Activated naive CD4-positive, alpha-beta T cell treated with anti-CD3 and anti-CD28 coated beads, Interleukin-2, amount 50 U/mL, for 16 hours (primary cell): ENCODE measurements at regions not wholly inside any gene's neighbourhood (a gene's known extent, or its start where the extent isn't known, plus 50 kb on each side); places are given as distances from the start of the nearest gene placed in this dataset.

Source experiments
- DNase-seq: peaks from one replicate; pipeline ENCODE4 v3.0.0-alpha.2; 2020

DNA sequence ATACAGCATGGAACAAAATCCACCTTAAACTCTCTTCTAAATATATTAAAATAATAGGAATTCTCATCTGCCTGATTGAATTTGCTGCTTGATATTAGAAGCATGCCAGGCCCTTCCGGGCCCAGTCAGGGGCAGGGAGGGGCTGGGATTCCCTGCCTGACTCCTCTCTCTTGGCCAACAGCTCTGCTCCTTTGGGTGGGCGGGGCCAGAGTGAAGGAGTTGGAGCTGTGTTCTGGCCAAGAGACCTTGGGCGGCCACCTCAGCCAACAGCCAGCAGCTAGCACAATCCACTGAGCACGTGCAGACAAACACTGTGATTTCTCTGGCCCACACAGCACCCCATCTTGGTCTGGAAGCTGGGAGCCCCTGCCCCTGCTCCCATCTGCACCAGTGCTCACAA, 140.3 kb downstream of the PJA1 start:
- DNase-seq = no peak

DNA sequence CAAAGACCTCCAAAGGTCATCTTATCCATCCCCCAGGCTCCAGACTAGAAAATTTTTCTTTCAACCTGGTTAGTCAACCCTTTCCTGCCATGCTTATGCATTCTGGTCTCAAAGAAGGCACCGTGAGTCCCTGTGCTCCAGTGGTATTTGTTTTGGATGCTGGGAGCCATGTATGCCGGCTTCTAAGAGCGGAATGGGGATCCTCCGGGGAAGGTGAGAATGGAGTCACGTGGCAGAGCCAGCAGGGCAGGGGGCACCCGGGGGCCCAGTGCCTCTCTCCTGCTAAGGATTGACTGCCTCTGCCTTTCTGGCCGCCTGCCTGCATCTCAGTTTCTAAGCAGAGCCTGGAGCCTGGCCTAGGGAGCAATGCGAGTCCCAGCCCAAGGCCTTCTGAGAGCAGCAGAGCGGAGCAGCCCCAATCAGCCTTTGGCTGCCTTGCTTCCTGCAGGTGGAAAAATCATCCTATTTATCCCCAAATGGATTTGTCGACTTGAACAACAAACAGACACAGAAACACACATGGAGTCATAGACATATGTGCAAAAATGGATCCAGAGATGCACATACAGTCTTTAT, 141.0 kb downstream of the PJA1 start:
- no peak for DNase-seq

DNA sequence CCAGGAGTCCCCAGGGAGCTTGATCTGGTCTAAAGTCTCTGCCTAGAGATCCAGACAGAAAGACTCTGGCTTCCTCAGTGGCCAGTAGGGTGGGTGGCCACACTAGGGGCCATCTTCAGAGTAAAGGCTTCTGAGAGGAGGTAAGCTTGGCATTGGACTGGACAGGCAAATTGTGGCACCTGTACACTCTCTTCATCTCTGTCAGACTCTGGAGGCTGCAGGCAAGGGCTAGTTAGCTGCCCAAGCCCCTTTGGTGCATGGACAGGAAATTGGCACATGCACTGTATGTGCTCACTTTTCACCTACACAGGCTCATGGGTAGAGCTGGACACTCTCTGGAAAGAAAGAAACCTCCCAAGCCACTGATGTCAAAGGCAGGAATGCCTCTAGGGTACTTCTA, 142.8 kb downstream of the PJA1 start:
- no peak for DNase-seq

DNA sequence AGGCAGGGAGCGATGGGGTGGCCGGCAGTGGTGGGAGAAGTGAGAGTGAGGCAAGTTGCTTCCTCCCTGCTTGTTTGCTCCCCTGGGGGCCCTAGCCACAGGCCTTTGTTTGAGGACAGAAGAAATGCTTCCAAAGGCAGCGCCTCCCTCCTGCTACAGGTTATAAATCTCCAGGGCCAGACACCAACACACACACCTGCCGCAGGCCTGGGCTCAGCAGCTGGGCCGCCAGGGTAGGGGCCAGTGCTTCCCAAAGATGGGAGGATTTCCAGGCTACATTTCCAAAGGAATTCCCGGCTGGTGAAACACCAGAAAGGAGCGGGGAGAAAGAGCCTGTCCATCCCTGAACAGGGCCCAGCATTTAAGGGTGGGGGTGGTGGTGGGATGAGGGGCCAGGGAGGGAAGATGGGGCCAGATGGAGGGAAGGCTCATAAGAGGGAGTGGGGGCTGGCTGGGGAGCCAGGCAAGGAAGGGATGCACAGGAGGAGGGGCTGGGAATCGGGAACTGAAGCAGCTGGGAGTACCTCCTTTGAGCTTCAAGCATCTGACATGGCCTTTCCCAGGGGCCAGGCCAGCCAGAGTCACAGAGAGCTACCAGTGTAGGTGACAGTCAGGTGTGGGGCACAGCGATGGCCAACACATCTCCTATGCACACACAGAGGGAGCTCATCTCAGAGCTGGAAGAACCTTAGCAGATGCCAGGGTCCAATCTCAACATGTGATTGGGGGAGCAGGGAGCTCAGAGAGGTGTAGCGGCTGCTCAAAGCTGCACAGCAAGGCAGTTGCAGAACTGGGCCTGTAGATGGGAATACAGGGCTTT, 143.9 kb downstream of the PJA1 start:
- DNase-seq = no peak

DNA sequence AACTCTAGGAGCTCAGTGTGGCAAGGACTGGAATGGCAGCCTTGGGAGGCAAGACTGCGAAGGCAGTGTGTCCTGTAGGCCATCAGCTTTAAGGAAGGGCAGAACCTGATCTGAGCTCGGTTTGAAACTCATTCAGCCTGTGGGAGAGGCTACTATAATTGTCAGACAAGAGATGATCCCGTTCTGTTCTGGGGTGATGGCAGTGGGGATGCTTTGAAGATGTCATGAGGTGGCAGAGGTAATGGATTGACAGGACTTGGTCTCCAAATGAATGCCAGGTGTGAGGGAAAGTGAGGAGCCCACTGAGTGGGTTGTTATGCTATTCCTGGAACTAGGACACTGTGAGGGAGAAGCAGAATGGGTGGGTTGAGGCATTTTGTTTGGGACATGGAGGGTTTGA, 144.9 kb downstream of the PJA1 start:
- DNase-seq = no peak

DNA sequence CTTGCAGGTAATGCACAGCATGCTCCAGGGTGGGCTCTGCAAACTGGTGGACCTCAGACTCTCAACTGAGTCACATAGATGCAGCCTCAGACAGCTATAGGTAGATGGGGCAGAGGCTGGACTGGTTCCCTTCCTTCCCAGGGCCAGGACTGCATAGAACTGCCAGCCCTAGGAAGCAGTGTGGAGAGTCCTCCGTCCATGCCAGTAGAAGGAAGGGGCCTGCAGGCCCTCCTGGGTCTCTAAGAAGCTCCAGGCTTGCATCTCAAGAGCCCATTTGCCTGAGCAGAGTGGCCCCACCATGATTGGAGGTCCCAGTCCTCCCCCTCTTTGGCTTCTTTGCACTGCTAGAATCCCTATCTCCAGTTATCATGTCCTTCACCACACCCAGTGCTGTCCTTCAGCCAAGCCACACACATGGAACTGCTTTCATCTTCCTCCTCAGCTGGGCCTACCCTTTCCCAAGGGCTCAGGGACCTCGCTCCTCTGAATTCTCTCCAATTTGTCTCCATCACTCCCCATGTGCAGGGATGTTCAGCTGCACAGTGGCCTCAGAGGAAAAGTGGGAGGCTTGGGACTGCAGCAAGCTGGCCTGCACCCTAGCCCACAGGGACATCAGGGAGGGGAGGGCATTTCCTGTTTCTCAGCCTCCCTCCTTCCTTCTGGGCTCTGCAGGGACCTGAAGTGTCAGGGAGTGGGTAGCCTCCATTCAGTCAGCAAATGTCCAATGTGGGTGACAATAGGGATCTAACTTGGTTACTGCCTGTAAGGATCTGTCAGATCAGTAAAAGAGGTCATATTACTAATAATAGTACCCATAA, 146.0 kb downstream of the PJA1 start:
- DNase-seq = no peak

DNA sequence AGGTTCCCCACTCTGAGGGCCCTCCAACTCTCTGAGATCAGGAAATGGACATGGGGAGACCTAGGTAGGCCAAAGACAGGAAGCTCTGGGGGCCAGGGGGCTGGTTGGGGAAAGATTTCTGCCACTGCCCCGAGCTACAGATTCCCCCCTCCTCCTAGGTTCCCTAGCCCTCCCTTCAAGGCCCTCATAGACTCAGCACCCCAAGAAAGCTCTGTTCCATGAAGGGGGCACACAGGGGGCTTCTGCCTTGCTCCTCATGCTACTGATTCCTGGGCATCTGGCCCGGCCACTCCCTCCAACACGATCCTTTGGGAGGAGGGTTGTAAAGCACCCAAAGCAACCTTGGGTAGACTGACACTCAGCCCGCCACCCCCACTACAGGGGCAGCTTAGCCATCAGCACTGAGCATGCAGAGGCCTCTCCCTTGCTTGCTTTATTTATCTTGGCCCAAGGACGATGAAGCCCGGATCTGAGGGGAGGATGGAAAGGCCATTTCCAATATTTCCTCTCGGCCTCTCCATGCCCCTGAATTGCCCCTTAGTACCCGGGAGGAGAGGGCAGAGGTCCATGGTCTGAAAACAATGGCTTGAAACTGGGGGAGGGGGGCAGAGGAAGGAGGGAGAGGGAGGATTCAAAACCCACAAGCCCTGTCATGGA, 146.7 kb downstream of the PJA1 start:
- no peak for DNase-seq

DNA sequence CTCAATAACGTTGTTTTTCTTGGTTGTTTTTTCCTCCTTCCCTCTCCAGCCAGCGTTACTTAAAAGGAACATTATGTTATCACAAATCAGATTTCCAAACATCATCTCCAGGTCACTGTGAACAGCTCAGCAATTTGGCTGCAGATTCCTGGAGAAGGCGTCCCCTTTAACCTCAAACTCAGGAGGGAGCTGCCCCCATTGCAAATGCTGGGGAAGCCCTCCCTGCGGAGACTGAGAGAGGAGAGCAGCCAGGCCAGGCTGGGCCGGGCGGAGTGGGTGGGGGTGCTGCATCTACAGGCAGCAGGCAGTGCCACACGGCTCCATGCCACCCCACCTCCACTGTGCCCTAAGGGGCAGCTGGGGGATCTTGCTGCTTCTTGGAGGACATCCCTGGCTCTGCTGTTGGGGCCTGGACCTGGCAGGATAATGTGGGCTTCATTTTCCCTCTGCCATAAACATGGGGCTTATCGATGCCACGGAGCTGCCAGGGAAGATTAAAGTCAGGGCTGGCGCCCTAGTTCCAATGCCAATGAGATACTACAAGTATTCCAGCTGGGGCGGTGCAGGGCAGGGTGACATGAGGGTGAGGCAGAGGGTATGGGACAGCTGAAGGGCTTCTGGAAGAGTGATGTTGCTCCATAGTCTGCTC, 148.8 kb downstream of the PJA1 start:
- no peak for DNase-seq

DNA sequence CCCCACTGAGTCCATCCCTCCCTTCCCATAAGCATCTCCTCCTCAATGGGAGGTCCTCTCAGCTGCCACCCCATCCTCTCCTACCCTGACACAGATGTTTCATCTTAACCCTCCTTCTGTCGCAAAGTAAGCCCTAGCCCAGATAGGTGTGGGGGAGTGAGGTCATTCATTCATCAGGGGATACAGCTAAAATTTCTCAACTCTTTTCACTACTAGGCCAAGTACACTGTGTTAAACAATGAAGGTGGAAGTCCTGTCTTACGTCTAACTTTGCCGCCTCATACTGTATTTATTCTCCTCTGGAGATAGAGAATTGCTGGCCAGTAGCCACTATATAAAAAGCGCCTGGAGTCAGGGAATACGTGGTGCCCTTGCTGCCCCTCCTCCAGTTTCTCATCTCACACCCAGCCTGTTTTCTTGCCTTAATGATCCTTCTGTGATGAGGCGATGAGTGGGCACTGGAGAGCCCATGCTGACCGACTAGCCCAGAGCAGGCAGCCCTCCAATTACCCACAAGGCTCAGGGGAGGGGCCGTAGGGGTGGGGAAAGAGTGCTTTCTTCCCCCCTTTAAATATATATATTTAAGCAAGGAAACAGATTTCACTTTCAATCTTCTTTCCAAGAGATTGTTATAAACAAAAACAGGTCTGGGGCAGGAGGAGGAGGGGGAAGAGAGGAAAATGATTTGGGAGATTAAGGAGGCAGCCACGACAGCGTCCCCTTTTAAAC, 149.5 kb downstream of the PJA1 start:
- no peak for DNase-seq

DNA sequence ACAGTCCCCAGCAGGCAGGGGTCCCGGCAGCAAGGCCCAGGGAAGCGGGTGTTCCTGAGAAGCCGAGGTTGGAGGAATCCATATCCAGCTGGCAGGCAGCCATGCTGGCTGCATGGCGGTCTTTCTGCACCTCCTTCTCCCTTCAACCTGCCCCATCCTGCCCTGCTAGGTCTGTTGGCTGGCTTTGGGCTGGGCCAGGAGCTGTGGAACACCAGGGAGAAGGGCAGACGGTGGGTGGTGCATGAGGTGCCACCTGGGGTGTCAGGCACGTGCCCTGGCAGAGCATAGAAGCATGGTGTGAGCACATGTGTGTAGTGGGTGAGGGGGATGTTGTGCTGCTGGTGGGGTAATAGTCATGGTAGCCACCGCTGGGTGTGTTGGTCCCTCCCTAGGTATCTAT, 150.1 kb downstream of the PJA1 start:
- no peak for DNase-seq

DNA sequence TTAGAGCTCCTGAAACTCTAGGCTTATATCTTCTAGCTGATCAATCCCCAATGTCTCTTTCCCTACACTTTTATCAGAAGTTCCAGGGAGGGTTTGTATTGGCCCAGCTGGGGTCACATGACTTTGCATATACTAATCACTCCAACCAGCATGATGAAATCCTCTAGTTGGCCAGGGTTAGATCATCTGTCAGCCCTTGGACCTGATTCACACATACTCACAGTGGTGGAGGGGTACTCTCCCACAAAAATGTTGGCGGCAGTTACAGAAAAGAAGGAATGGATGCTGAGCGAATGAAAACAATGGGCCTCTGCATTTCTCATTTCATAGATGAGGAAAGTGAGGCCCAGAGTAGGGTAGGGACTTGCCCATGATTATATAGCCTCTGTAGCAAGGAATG, 151.1 kb downstream of the PJA1 start:
- no peak for DNase-seq

DNA sequence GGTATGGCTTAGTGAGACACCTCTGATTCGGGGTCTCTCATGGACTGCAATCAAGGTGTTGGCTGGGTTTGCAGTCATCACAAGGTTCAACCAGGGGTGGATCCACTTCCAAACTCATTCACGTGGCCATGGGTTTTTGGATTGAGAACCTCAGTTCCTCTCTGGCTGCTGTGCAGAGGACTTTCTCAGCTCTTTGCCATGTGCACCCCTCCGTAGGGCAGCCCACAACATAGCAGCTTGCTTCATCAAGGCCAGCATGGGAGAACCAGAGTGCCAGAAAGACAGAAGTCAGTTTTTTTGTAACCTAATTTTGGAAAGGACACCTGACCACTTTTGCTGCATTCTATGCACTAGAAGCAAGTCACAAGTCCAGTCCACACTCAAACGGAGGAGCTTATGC, 154.9 kb downstream of the PJA1 start:
- DNase-seq = no peak

DNA sequence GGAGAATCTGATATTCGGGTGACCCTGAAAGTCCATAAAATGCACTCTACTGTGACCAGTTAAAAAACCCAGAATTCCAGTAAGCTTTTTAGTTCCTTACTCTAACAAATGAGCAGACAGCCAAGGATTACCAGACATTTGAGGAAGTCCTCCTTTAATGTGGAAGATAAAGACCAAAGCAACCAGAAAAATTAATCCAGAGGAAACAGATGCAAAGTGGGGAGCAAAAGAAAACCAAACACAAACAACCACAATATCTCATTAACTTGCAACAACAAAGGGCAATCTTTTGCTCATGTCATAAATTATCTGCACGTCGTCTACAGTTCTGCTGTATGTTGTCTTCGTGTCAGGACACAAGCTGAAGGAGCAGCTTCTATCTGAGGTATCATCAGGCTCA, 164.4 kb downstream of the PJA1 start:
- DNase-seq = no peak

DNA sequence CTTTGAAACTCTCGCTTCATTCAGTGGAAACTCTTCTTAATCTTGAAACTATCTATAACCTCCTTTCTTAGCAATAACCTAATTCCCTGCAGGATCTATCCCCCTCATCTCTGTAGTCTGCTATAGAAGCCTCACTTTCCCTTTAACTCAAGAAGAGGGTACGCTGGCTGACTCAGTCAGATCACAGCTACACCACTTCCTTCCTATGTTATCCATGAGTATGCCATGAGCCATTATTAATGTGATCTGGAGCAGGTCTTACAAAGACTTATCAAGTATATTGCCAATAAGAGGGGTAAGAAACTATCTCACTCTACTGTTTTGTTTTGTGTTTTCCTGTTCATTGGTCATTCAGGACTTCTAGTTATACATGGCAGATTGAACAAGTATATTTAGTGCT, 165.3 kb downstream of the PJA1 start:
- DNase-seq = no peak

DNA sequence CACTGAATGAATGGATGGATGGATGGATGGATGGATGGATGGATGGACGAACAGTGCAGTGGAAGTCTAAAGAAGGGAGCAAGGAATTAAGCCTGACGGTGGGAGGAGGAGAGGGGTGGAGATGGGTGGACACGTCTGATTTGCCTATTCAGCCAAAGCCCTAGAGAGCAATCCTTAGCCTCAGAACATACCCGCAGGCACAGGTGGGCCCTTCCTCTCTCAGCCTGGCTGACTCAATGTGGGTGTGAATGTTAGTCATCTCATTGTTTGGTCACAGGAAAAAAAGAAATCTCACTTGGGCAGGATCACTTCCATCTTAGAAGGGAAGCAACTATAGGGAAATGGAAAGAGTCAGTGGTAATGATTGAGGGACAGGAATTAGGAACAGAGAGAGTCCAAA, 165.9 kb downstream of the PJA1 start:
- no peak for DNase-seq

DNA sequence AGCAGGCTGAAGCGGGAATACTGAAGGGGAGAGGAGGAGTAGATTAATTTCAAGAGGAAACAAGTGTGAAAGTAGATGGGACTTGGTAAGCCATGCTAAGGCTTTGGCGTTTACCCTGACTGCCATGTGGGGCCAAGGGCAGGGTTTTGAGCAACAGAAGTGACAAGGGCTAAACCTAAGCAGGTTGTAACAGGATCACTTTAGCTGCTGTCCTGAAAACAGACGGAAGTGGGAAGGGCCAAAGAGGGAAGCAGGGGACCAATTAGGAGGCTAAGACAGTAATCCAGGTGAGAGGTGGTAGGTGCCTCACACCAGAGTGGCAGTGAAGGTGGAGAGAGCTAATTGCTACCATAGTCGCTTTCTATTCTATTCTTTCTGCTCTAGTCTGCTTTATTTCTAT, 166.5 kb downstream of the PJA1 start:
- no peak for DNase-seq

DNA sequence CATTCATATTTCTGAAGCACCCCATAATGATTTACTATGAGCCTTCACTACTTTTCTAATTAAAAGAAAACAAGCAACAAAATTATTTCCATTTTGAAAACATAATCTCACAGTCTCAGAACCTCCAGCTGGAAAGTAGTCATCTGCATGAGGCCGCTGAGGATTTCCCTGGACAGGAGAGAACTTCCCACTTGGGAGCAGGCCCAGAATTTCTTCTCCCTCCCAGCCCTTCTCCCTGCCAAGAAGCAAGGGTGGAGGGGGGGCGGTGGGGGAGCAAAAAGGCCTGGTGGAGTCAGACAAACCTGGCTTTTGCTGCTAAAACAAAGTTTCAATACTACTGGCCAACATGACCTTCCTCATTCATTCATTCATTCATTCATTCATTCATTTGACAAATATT, 167.3 kb downstream of the PJA1 start:
- DNase-seq = no peak

DNA sequence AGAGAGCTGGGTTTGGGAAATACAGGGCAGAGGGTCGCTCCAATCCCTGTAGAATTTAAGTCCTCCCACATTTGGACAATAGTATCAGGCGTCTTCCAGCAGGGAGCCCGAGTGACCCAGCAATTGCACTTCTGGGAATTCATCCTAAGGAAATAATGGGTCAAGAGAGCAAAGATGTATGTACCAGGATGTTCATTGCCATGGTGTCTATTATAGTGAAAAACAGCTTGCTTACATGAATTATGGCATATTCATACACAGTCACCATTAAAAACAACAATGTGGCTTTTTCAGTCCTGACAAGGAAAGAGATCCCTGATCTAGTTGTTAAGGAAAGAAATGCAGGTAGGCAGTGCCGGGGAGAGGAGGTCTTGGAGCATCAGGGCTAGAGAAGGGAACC, 167.7 kb downstream of the PJA1 start:
- DNase-seq = no peak

DNA sequence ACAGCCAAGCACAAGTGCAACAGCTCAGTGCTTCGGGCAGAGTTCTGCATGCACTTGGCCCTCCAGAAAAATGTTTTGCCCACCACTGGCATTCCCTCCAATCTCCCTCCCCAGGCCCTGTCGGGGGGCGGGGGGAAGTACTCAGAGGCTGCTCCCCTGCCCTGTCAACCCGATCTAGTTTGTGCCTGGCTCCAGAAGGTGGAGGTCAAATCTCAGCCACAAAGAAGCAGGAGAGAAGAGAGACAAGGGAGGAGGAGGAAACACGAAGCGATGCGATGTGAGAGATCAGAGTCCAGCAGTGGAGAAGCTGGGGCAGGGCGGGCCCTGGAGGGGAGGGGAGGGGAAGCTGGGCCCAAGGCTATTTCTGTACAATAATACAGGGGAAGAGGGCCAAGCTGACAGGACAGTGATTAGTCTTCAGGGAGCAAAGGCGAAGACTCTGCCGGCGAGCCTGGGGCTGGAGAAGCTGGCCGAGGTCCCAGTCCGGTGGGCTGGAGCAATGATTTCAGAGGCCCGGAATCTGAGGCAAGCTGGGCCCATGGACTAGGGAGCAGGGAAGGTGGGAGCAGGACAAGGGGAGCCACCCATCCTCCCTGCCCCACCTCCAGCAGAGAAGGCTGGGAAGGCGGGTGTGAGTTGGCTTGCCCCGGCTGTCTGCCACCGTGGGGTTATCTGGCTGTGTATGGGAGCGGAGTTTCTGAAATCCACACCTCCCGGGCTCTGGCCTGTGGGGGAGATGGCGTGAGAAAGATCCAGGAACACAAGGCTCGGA, 167.1 kb downstream of the EFNB1 start:
- no peak for DNase-seq

DNA sequence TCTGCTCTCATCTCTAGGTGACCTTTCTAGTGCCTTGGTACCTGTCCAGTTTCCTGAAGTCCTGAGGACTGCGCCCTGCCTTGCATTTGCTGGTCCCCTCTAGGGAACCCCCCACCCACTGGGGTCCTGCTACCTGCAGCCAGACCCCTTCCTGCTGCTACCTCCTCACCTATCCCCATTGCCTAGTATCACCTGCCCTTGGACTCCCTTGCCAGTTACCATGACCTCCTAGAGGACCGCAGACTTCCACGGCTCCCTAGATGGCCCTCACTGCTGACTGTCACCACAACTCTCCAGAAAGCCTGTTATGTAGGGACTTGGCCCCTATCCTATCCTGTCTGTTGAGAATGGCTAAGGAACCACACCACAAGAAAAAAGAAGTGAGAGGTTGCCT, 166.6 kb downstream of the EFNB1 start:
- no peak for DNase-seq

DNA sequence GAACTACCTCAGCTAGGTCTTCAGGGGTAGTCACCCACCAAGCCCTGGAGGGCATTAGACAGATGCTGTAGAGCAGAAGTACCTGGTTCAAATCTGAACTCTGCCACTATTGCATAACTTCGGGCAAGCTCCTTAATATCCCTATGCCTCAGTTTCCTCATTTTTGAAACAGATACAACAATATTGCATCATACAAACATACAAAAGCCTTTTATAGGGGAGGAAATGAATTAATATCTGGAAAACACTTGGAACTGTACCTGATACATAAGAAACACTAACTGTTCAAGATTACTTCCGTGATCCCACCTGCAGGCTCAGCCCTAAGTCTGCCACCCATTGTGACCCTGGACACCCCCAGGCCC, 166.1 kb downstream of the EFNB1 start:
- no peak for DNase-seq
